HepG2 (cell line): ENCODE measurements at regions not wholly inside any gene's neighbourhood (a gene's known extent, or its start where the extent isn't known, plus 50 kb on each side); places are given as distances from the start of the nearest gene placed in this dataset.
A peak's percentile ranks its signal among the peaks of the same experiment; 100 is the strongest.

Experiments used
- ATAC-seq: fragments of 200-7000 bp; cut with Tn5 transposase; 3 replicates; pipeline ENCODE4 v1.9.1; 2020; ENCODE audit warnings: mild to moderate bottlenecking, moderate library complexity
- BruUV-seq: library from RNA; stranded (reverse); fragments of 400-500 nt; replicated peaks from 2 replicates; lab custom pipeline; 2021; lab: Mats Ljungman, UMichigan
- CTCF ChIA-PET: fragments of 300-600 bp; formaldehyde crosslinking; extraction: SDS; loops from one replicate; lab custom pipeline; 2021; ENCODE audit warnings: low total read pairs, inconsistent platforms, low intra/inter-chr PET ratio; lab: Yijun Ruan, JAX
- POLR2A ChIA-PET: fragments of 350-600 bp; sonication (Branson Sonifier 250); formaldehyde crosslinking; loops from one replicate; lab custom pipeline; 2020; ENCODE audit warnings: antibody characterized with exemption, inconsistent platforms; lab: Yijun Ruan, JAX
- DNase-seq: peaks from one replicate; pipeline ENCODE4 v3.0.0-alpha.2; 2015; ENCODE audit warnings: low spot score
- FAIRE-seq: peaks from 3 replicates; lab custom pipeline; 2011; peaks lifted over from hg19 to GRCh38; lab: Jason Lieb, UNC
- H2AFZ ChIP-seq: one replicate; pipeline ENCODE4 v1.6.1; 2011; ENCODE audit warnings: low read length, inconsistent platforms
- H3K27ac ChIP-seq: fragments of 300-600 bp; 3 replicates; pipeline ENCODE4 v1.8.0; 2011; ENCODE audit warnings: mixed run types, mild to moderate bottlenecking, mixed read lengths, low read length, inconsistent platforms; ENCODE audit not compliant: insufficient read depth; ENCODE audit errors: extremely low read length
- H3K27me3 ChIP-seq, 2 experiments: fragments of 200-600 bp in 1 of 2; 2 replicates in 1 of 2; 3 replicates in 1 of 2; pipeline versions ENCODE4 v1.6.0 to v1.8.0; 2011; ENCODE audit warnings: low read length in 2 of 2, mild to moderate bottlenecking in 2 of 2, moderate library complexity in 2 of 2, inconsistent platforms in 1 of 2; ENCODE audit not compliant: insufficient read depth in 2 of 2, control insufficient read depth in 1 of 2
- H3K36me3 ChIP-seq, 2 experiments: fragments of 200-600 bp in 1 of 2; replicated peaks in 1 of 2; 2 replicates in 1 of 2; 3 replicates in 1 of 2; pipeline versions ENCODE4 v1.5.1 to v1.8.0; 2011; ENCODE audit warnings: low read length in 2 of 2, inconsistent platforms in 1 of 2; ENCODE audit not compliant: insufficient read depth in 2 of 2, control insufficient read depth in 1 of 2
- H3K4me1 ChIP-seq: 2 replicates; pipeline ENCODE4 v1.5.1; 2012; ENCODE audit warnings: low read length, inconsistent platforms; ENCODE audit not compliant: insufficient read depth
- H3K4me2 ChIP-seq: 2 replicates; pipeline ENCODE4 v1.6.0; 2011; ENCODE audit warnings: low read depth, low read length, inconsistent platforms
- H3K4me3 ChIP-seq, 3 experiments: fragments of 200-600 bp in 1 of 3; sonication (generic), shearing (Covaris generic) in 1 of 3; replicated peaks in 1 of 3; 2 replicates each; pipeline ENCODE4 v1.5.1; 2011 to 2016; ENCODE audit warnings: low read length in 3 of 3, inconsistent platforms in 2 of 3, low read depth in 2 of 3, mild to moderate bottlenecking in 2 of 3, control low read depth in 1 of 3, mixed read lengths in 1 of 3; ENCODE audit not compliant: insufficient read depth in 1 of 3
- H3K79me2 ChIP-seq: one replicate; pipeline ENCODE4 v1.6.1; 2011; ENCODE audit warnings: low read length, inconsistent platforms; ENCODE audit not compliant: insufficient read depth
- H3K9ac ChIP-seq: 2 replicates; pipeline ENCODE4 v1.6.0; 2011; ENCODE audit warnings: mild to moderate bottlenecking, low read depth, low read length, inconsistent platforms; ENCODE audit not compliant: insufficient read depth
- H3K9me3 ChIP-seq: 2 replicates; pipeline ENCODE4 v1.5.1; 2012; ENCODE audit warnings: mild to moderate bottlenecking, low read length
- H4K20me1 ChIP-seq: 2 replicates; pipeline ENCODE4 v1.6.0; 2011; ENCODE audit warnings: inconsistent platforms, mild to moderate bottlenecking, low read length, moderate library complexity; ENCODE audit not compliant: insufficient read depth
- CHCHD3 ChIP-seq: sonication (generic); formaldehyde crosslinking; IDR thresholded peaks from 2 replicates; pipeline ENCODE4 v1.8.0; 2022; ENCODE audit warnings: mild to moderate bottlenecking, missing genetic modification reagents, moderate library complexity
- EED ChIP-seq: sonication (generic); formaldehyde crosslinking; IDR thresholded peaks from 2 replicates; pipeline ENCODE4 v1.5.0; 2020; ENCODE audit warnings: mild to moderate bottlenecking, missing genetic modification reagents
- FOXA1 ChIP-seq, 2 experiments: fragments of 450-650 bp in 1 of 2; sonication (generic) in 1 of 2; formaldehyde crosslinking in 1 of 2; IDR thresholded peaks; 2 replicates each; pipeline versions ENCODE4 v1.4.0 to v1.6.1; 2016 to 2020; ENCODE audit warnings: missing genetic modification reagents in 1 of 2
- GTF2F1 ChIP-seq: fragments of 150-350 bp; IDR thresholded peaks from 2 replicates; pipeline ENCODE4 v1.6.1; 2014; ENCODE audit warnings: low read length
- HCFC1 ChIP-seq: fragments of 150-350 bp; IDR thresholded peaks from 2 replicates; pipeline ENCODE4 v1.6.1; 2014; ENCODE audit warnings: low read depth, low read length
- KAT8 ChIP-seq: IDR thresholded peaks from 2 replicates; pipeline ENCODE4 v1.6.1; 2016; ENCODE audit warnings: missing genetic modification reagents, missing compliant biosample characterization
- KDM5A ChIP-seq: fragments of 200-600 bp; sonication (generic); IDR thresholded peaks from 2 replicates; pipeline ENCODE4 v1.7.0; 2018; ENCODE audit warnings: antibody characterized with exemption, mild to moderate bottlenecking, low read length, borderline replicate concordance
- MAFG ChIP-seq: sonication (generic); formaldehyde crosslinking; IDR thresholded peaks from 2 replicates; pipeline ENCODE4 v1.5.1; 2020; ENCODE audit warnings: mild to moderate bottlenecking, missing genetic modification reagents
- MIER2 ChIP-seq: IDR thresholded peaks from 2 replicates; pipeline ENCODE4 v1.6.1; 2016; ENCODE audit warnings: missing biosample characterization, missing genetic modification reagents
- NKX3-1 ChIP-seq: sonication (generic); formaldehyde crosslinking; IDR thresholded peaks from 2 replicates; pipeline ENCODE4 v1.5.0; 2020; ENCODE audit warnings: missing genetic modification reagents
- PTBP1 ChIP-seq: fragments of 200-400 bp; formaldehyde crosslinking; IDR thresholded peaks from 2 replicates; pipeline ENCODE4 v1.6.1; 2018; ENCODE audit warnings: low read length, low read depth; ENCODE audit not compliant: poor library complexity, severe bottlenecking
- SOX13 ChIP-seq, 3 experiments: fragments of 450-650 bp in 1 of 3; sonication (generic) in 1 of 3; formaldehyde crosslinking in 1 of 3; IDR thresholded peaks in 2 of 3; conservative IDR thresholded peaks in 1 of 3; 2 replicates each; pipeline versions ENCODE4 v1.5.0 to v1.6.1; 2016 to 2020; ENCODE audit warnings: antibody characterized with exemption in 1 of 3, mild to moderate bottlenecking in 1 of 3, missing compliant biosample characterization in 1 of 3, missing genetic modification reagents in 1 of 3, moderate library complexity in 1 of 3
- SOX6 ChIP-seq, 2 experiments: fragments of 450-650 bp in 1 of 2; sonication (generic) in 1 of 2; formaldehyde crosslinking in 1 of 2; IDR thresholded peaks; 2 replicates each; pipeline versions ENCODE4 v1.4.0 to v1.6.1; 2017 to 2020; ENCODE audit warnings: antibody characterized with exemption in 1 of 2, mild to moderate bottlenecking in 1 of 2, missing genetic modification reagents in 1 of 2
- YY1 ChIP-seq: IDR thresholded peaks from 2 replicates; pipeline ENCODE4 v1.6.1; 2011; ENCODE audit warnings: low read length, low read depth, moderate library complexity, mild to moderate bottlenecking; ENCODE audit not compliant: insufficient read depth, insufficient replicate concordance
- WGBS: methylation state at CpG from one replicate; pipeline ENCODE4 v1.1.6; 2017; ENCODE audit warnings: low lambda C conversion rate; 5-methylcytosine and 5-hydroxymethylcytosine counted together
- in situ Hi-C: cut with HindIII; loops from 2 replicates; pipeline ENCODE4 v1.10.0; 2017; ENCODE audit warnings: low pct_unique_long_range_greater_than_20kb; ENCODE audit not compliant: extremely low pct_ligation_motif_present
- intact Hi-C: fragments of 100-400 bp; cut with micrococcal nuclease; formaldehyde crosslinking; loops from one replicate; pipeline ENCODE4 v1.10.0; 2022; ENCODE audit not compliant: unreplicated experiment
- TF ChIP-seq, protein P1 (sequence below), 2 experiments: sonication (generic) in 1 of 2; formaldehyde crosslinking in 1 of 2; IDR thresholded peaks; 2 replicates each; pipeline versions ENCODE4 v1.4.0 to v1.6.1; 2018 to 2020; ENCODE audit warnings: missing genetic modification reagents in 2 of 2, borderline replicate concordance in 1 of 2, low read depth in 1 of 2, mild to moderate bottlenecking in 1 of 2, missing biosample characterization in 1 of 2
- TF ChIP-seq, protein P2 (sequence below): sonication (generic); formaldehyde crosslinking; IDR thresholded peaks from 2 replicates; pipeline ENCODE4 v1.9.0; 2022; ENCODE audit warnings: missing genetic modification reagents, mild to moderate bottlenecking, borderline replicate concordance

DNA sequence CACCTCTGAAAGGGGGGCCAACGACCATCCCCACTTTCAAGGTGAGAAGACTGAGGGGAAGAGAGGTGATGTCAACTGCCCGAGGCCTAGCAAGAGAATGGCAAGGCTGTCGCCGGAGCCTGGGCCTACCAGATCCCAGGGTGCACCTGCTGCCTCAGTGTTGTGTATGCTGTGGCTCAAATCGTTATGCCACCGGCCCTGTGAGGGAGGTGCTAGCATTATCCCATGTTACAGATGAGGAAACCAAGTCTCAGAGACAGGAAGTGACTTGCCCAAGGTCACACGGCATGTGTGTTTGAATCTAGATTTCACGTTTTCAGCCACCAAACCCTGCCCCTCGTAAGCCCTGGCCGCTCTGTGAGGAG is 152.5 kb downstream of the CEBPB start (continued):
- TF ChIP-seq FOXA1 (IDR thresholded peaks at IDR 0.05) (no peak), FOXA1 (CRISPR knock-in tag; IDR thresholded peaks at IDR 0.05) (0 out of 2 replicates have a peak, but pooled peaks have one; percentile 14), YY1 (no peak)

DNA sequence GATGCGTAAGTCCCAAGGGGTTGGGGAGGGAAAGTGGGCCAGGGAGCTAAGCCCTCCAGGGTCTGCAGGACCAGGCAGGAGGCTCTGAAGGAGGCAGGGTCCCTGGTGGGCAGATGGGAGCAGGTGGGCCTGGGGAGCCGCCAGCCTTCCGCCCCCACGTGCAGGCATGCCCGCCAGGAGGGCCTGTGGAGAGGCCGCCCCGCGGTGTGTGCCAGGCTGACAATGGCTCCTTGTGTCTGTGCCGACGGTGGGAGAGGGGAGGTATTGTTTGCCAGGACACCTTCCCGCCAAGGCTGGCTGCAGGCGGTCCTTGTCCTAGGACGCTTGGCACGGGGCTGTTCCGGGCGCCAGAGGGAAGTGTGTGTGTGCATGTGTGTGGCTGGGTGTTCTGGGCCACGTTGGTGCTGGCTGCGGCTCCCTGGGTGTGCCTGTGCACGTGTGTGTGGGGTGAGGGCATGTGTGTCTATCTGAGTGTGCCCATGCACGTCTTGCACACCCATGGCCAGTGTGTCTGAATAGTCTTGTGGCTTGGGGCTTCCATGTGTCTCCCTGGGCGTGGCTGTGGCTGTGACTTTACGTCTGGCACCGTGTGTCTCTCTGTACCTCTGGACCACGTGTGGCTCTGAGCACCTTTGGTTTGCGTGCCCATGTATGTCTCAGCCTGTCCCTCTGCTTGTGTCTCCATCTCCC is 153.0 kb downstream of the CEBPB start:
- H3K4me2 ChIP-seq, result peak overlapping the region; percentile 23; the same call in 1 of the 2 replicates
- intact Hi-C loops (loop anchor here (1.0 kb wide), 1 partner anchor 37 kb away; no protein-coding TSS in a partner anchor), in situ Hi-C loops (loop anchor here (5.0 kb wide), 1 partner anchor 156 kb away; no protein-coding TSS in a partner anchor)
- DNase-seq (peak; percentile 49), ATAC-seq (peak; percentile 25), FAIRE-seq (no peak)
- no peak overlapping the region for H3K9ac ChIP-seq
- H3K79me2 ChIP-seq, result no peaks in the 10 kb centered on the region
- BruUV-seq, result no TSS peak
- H3K4me1 ChIP-seq, result peaks cover 81% of the 10 kb centered on the region
- 46% methylated on average over 24 of the region's 25 CpGs for WGBS
- no peak overlapping the region for H2AFZ ChIP-seq
- H3K36me3 ChIP-seq, result no peaks in the 10 kb centered on the region
- H3K4me3 ChIP-seq, result no peak overlapping the region; a peak in 1 of 6 replicates
- H3K9me3 ChIP-seq, result no peaks in the 10 kb centered on the region
- peaks cover 3 to 43% of the 10 kb centered on the region in 2 experiments; a peak in 3 of 5 replicates for H3K27me3 ChIP-seq
- POLR2A ChIA-PET, result no interaction called here
- H3K27ac ChIP-seq, result no peak overlapping the region
- no peaks in the 10 kb centered on the region for H4K20me1 ChIP-seq
- CTCF ChIA-PET, result interaction anchor here (1.3 to 1.6 kb wide), 3 partner anchors 117 to 153 kb away, joined by 4 to 6 read pairs (median 4); partner anchors contain the start of gene CEBPB
- 0 out of 2 replicates have a peak, but pooled peaks have one; percentile 15 for TF ChIP-seq CHCHD3 (CRISPR knock-in tag)
- TF ChIP-seq EED (CRISPR knock-in tag), result 0 out of 2 replicates have a peak, but pooled peaks have one; percentile 50
- TF ChIP-seq, protein P1, sequence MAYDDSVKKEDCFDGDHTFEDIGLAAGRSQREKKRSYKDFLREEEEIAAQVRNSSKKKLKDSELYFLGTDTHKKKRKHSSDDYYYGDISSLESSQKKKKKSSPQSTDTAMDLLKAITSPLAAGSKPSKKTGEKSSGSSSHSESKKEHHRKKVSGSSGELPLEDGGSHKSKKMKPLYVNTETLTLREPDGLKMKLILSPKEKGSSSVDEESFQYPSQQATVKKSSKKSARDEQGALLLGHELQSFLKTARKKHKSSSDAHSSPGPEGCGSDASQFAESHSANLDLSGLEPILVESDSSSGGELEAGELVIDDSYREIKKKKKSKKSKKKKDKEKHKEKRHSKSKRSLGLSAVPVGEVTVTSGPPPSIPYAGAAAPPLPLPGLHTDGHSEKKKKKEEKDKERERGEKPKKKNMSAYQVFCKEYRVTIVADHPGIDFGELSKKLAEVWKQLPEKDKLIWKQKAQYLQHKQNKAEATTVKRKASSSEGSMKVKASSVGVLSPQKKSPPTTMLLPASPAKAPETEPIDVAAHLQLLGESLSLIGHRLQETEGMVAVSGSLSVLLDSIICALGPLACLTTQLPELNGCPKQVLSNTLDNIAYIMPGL (CRISPR knock-in tag; IDR thresholded peaks at IDR 0.05; ENCODE audit: borderline replicate concordance in 1 of 2, low read depth in 1 of 2), result peak in 1 of 2 experiments; percentile 59; a peak in 1 of 4 replicates
- TF ChIP-seq KAT8 (CRISPR knock-in tag), result no peak
- no peak for TF ChIP-seq SOX13 (IDR thresholded peaks at IDR 0.05)
- peak in 1 of 2 experiments; percentile 74; a peak in 2 of 4 replicates for TF ChIP-seq SOX13 (CRISPR knock-in tag; conservative IDR thresholded peaks at IDR 0.05 in 1 of 2, IDR thresholded peaks at IDR 0.05 in 1 of 2)
- no peak for TF ChIP-seq PTBP1
- TF ChIP-seq NKX3-1 (CRISPR knock-in tag), result no peak
- no peak for TF ChIP-seq KDM5A
- TF ChIP-seq SOX6 (IDR thresholded peaks at IDR 0.05), result no peak
- TF ChIP-seq SOX6 (CRISPR knock-in tag; IDR thresholded peaks at IDR 0.05), result peak; percentile 55
- TF ChIP-seq HCFC1, result no peak
- TF ChIP-seq GTF2F1, result no peak
- peak; percentile 49; the same call in 1 of the 2 replicates for TF ChIP-seq MAFG
- no peak for TF ChIP-seq MIER2 (CRISPR knock-in tag)
- TF ChIP-seq, protein P2, sequence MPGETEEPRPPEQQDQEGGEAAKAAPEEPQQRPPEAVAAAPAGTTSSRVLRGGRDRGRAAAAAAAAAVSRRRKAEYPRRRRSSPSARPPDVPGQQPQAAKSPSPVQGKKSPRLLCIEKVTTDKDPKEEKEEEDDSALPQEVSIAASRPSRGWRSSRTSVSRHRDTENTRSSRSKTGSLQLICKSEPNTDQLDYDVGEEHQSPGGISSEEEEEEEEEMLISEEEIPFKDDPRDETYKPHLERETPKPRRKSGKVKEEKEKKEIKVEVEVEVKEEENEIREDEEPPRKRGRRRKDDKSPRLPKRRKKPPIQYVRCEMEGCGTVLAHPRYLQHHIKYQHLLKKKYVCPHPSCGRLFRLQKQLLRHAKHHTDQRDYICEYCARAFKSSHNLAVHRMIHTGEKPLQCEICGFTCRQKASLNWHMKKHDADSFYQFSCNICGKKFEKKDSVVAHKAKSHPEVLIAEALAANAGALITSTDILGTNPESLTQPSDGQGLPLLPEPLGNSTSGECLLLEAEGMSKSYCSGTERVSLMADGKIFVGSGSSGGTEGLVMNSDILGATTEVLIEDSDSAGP (CRISPR knock-in tag), result 0 out of 2 replicates have a peak, but pooled peaks have one; percentile 45
